Activated B cell treated with CpG ODN at 0.5 μM for 24 hours (primary cell): ENCODE measurements at regions not wholly inside any gene's neighbourhood (a gene's known extent, or its start where the extent isn't known, plus 50 kb on each side); places are given as distances from the start of the nearest gene placed in this dataset.

Experiments used
- ATAC-seq: fragments of 200-7000 bp; cut with Tn5 transposase; one replicate; pipeline ENCODE4 v1.10.0; 2021; ENCODE audit warnings: low read depth, mild to moderate bottlenecking, moderate library complexity
- CTCF ChIA-PET: fragments of 350-600 bp; sonication (Branson Sonifier 250); formaldehyde crosslinking; loops from one replicate; lab custom pipeline; 2021; ENCODE audit warnings: antibody characterized with exemption; lab: Charles Lee
- POLR2A ChIA-PET: fragments of 350-600 bp; sonication (Branson Sonifier 250); formaldehyde crosslinking; loops from one replicate; lab custom pipeline; 2021; ENCODE audit warnings: antibody characterized with exemption; lab: Charles Lee
- DNase-seq: peaks from one replicate; pipeline ENCODE4 v3.0.0; 2022
- H3K27ac Mint-ChIP-seq: one replicate; pipeline ENCODE4 v1.8.0; 2020; ENCODE audit warnings: mixed read lengths
- H3K27me3 Mint-ChIP-seq: one replicate; pipeline ENCODE4 v1.8.0; 2021; ENCODE audit warnings: mixed read lengths
- H3K36me3 Mint-ChIP-seq: one replicate; pipeline ENCODE4 v1.8.0; 2021; ENCODE audit warnings: low read depth, mixed read lengths
- H3K4me1 Mint-ChIP-seq: one replicate; pipeline ENCODE4 v1.8.0; 2021; ENCODE audit warnings: mixed read lengths
- H3K4me3 Mint-ChIP-seq: one replicate; pipeline ENCODE4 v1.8.0; 2020; ENCODE audit warnings: mild to moderate bottlenecking, mixed read lengths
- H3K9me3 Mint-ChIP-seq: one replicate; pipeline ENCODE4 v1.8.0; 2020; ENCODE audit warnings: mixed read lengths
- CTCF ChIP-seq: fragments of 200-600 bp; IDR thresholded peaks from one replicate; pipeline ENCODE4 v1.8.0; 2022; ENCODE audit warnings: antibody characterized with exemption, mild to moderate bottlenecking
- intact Hi-C: fragments of 100-400 bp; cut with micrococcal nuclease; formaldehyde crosslinking; loops from one replicate; pipeline ENCODE4 v1.15.1; 2024

- Mint-ChIP-seq H3K27me3 (no peaks in the 10 kb centered on the region), H3K4me3 (no peak overlapping the region), H3K9me3 (no peaks in the 10 kb centered on the region), H3K36me3 (no peaks in the 10 kb centered on the region), H3K4me1 (no peaks in the 10 kb centered on the region), H3K27ac (no peak overlapping the region)
- intact Hi-C loops: no loop called here
- ChIA-PET CTCF (no interaction called here), POLR2A (no interaction called here)
- no peak for ATAC-seq
- no peak for TF ChIP-seq CTCF
- no peak for DNase-seq
Measured at GRCh38 chr4:164485136-164485535, 268.8 kb upstream of the SMIM31 start.

GRCh38 chr4:164488114-164488513 lies 265.8 kb upstream of the SMIM31 start:
- Mint-ChIP-seq H3K36me3 (no peaks in the 10 kb centered on the region), H3K27ac (no peak overlapping the region), H3K4me1 (no peaks in the 10 kb centered on the region), H3K4me3 (no peak overlapping the region), H3K27me3 (no peaks in the 10 kb centered on the region), H3K9me3 (no peaks in the 10 kb centered on the region)
- POLR2A ChIA-PET: no interaction called here
- CTCF ChIA-PET: no interaction called here
- no peak for DNase-seq
- intact Hi-C loops: no loop called here
- no peak for ATAC-seq
- TF ChIP-seq CTCF: no peak

GRCh38 chr4:164501074-164501473 lies 252.9 kb upstream of the SMIM31 start:
- ATAC-seq: no peak
- CTCF ChIA-PET: no interaction called here
- no peak for TF ChIP-seq CTCF

GRCh38 chr4:164503874-164504273 lies 250.1 kb upstream of the SMIM31 start:
- no peak overlapping the region for H3K27ac Mint-ChIP-seq
- no peaks in the 10 kb centered on the region for H3K27me3 Mint-ChIP-seq
- no peak for ATAC-seq
- intact Hi-C loops: no loop called here
- H3K9me3 Mint-ChIP-seq: no peaks in the 10 kb centered on the region
- H3K4me3 Mint-ChIP-seq: no peak overlapping the region
- ChIA-PET POLR2A (no interaction called here), CTCF (no interaction called here)
- no peaks in the 10 kb centered on the region for H3K36me3 Mint-ChIP-seq
- no peaks in the 10 kb centered on the region for H3K4me1 Mint-ChIP-seq
- no peak for DNase-seq
- TF ChIP-seq CTCF: no peak

More at GRCh38 chr4:164501074-164501473, 252.9 kb upstream of the SMIM31 start:
- intact Hi-C loops: no loop called here
- POLR2A ChIA-PET: no interaction called here
- Mint-ChIP-seq H3K27me3 (no peaks in the 10 kb centered on the region), H3K9me3 (no peaks in the 10 kb centered on the region), H3K4me1 (no peaks in the 10 kb centered on the region), H3K27ac (no peak overlapping the region), H3K36me3 (no peaks in the 10 kb centered on the region), H3K4me3 (no peak overlapping the region)
- DNase-seq: no peak

DNA sequence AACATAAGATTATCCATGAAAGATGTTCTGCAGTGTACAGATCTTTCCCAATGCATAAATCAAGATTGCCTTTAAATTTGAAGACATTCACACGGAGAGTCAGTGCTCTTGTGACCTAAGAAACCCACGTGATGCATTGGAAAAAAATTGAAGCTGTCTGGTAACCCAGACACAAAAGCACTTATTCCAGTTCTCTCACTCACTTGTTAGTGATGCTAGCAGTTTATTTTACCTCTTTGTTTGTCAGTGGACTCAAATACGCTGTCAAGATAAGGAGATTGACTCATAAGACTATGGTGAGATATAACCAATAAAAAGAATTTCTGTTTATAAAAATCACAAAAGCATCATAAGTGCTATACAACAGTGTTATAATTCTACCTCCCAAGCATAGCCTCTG lies 245.8 kb upstream of the SMIM31 start:
- POLR2A ChIA-PET: no interaction called here

More for the DNA sequence above, 245.8 kb upstream of the SMIM31 start:
- CTCF ChIA-PET: no interaction called here
- intact Hi-C loops: no loop called here
- ATAC-seq: no peak
- H3K4me3 Mint-ChIP-seq: no peak overlapping the region
- no peaks in the 10 kb centered on the region for H3K4me1 Mint-ChIP-seq
- no peaks in the 10 kb centered on the region for H3K9me3 Mint-ChIP-seq
- H3K27me3 Mint-ChIP-seq: no peaks in the 10 kb centered on the region
- no peak for DNase-seq
- no peak for TF ChIP-seq CTCF
- H3K27ac Mint-ChIP-seq: no peak overlapping the region
- no peaks in the 10 kb centered on the region for H3K36me3 Mint-ChIP-seq
